ENCODE measurements at regions not wholly inside any gene's neighbourhood (a gene's known extent, or its start where the extent isn't known, plus 50 kb on each side); places are given as distances from the start of the nearest gene placed in this dataset.

DNA sequence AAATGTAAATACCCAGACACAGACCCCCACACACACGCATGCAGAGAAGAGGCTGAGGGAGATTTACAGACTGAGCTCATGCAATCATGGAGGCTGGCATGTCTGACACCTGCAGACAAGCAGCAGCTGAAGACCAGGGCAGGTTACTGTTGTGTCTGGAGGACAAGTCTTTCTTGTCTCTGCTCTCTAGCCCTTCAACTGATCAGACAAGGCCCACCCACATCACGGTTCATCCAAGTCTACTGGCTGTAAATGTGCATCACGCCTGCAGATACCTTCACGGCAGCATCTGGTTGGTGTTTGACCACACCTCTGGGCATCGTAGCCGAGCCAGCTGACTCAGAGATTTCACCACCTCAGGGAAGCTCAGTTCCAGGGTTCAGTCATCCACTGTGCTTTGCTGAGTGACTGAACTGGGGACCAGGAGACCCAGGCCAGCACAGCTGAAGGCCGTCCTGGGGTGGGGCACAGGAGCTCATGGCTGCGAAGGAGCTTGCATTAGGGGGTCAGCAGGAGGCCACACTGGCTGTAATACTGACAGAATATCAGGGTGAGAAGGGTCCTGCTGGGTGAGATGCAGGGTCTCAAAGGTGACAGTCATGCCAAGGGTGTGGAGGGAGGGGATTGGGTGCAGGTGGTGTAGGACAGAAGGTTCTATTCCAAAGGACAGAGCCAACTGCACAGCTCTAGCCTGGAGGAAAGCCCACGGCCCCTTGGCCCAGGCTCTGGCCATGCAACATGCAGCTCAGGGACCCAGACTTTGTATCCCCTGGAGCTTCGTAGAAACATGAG lies 304.9 kb downstream of the BRD1 start:
- Histone ChIP-seq H3K27me3 (replicated peaks; ENCODE audit: insufficient read depth, low read length) (no peaks in the 10 kb centered on the region), H3K4me3 (ENCODE audit: low read length) (no peak overlapping the region), H3K27ac (ENCODE audit: low read length) (no peak overlapping the region), H3K36me3 (replicated peaks; ENCODE audit: insufficient read depth, low read length) (no peaks in the 10 kb centered on the region), H4K20me1 (ENCODE audit: insufficient read depth, low read length) (no peaks in the 10 kb centered on the region), H3K4me2 (ENCODE audit: low read depth, low read length) (no peak overlapping the region), H3K9ac (ENCODE audit: low read length) (no peak overlapping the region), H3K9me3 (replicated peaks; ENCODE audit: insufficient read depth, low read length) (no peaks in the 10 kb centered on the region), H2AFZ (ENCODE audit: low read length) (no peak overlapping the region), H3K79me2 (ENCODE audit: low read length) (no peaks in the 10 kb centered on the region; the same call in 1 of the 2 replicates), H3F3A (ENCODE audit: insufficient read depth, low read length) (no peaks in the 10 kb centered on the region), H3K4me1 (ENCODE audit: low read length) (no peaks in the 10 kb centered on the region), H3K9me2 (replicated peaks; ENCODE audit: insufficient read depth, low read length) (no peaks in the 10 kb centered on the region)
- no peak for DNase-seq
- TF ChIP-seq EZH2phosphoT487 (IDR thresholded peaks at IDR 0.05; ENCODE audit: low read length) (no peak), EZH2 (optimal IDR thresholded peaks at IDR 0.05; ENCODE audit: low read depth, low read length) (no peak)
- TF ChIP-seq, protein P1, sequence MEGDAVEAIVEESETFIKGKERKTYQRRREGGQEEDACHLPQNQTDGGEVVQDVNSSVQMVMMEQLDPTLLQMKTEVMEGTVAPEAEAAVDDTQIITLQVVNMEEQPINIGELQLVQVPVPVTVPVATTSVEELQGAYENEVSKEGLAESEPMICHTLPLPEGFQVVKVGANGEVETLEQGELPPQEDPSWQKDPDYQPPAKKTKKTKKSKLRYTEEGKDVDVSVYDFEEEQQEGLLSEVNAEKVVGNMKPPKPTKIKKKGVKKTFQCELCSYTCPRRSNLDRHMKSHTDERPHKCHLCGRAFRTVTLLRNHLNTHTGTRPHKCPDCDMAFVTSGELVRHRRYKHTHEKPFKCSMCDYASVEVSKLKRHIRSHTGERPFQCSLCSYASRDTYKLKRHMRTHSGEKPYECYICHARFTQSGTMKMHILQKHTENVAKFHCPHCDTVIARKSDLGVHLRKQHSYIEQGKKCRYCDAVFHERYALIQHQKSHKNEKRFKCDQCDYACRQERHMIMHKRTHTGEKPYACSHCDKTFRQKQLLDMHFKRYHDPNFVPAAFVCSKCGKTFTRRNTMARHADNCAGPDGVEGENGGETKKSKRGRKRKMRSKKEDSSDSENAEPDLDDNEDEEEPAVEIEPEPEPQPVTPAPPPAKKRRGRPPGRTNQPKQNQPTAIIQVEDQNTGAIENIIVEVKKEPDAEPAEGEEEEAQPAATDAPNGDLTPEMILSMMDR (IDR thresholded peaks at IDR 0.05; ENCODE audit: low read length), result no peak

DNA sequence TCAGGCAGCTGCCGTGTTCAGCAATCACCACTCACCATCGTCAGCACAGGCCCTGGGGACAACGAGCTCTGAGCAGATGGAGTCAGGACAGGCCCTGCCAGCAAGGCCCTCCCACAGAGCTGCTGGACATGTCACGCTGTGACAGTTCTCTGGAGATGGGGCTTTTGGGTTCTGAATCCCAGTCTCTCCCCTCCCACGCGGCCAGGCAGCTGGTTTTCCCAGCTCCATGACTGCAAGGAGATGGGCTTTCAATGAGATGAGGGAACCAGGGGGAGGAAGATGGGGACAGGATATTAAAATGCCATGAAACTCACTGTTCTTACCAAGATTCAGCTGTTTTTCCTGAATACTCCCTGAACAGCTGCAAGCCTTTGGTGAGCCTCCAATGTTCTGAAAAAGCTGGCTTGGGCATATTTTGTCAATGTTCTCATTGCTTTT lies 305.9 kb downstream of the BRD1 start:
- TF ChIP-seq EZH2 (optimal IDR thresholded peaks at IDR 0.05; ENCODE audit: low read depth, low read length) (no peak), EZH2phosphoT487 (IDR thresholded peaks at IDR 0.05; ENCODE audit: low read length) (no peak)
- TF ChIP-seq, protein P1 (IDR thresholded peaks at IDR 0.05; ENCODE audit: low read length), result no peak
- H3K79me2 ChIP-seq (ENCODE audit: low read length), result no peaks in the 10 kb centered on the region
- no peak overlapping the region for H3K4me2 ChIP-seq (ENCODE audit: low read depth, low read length)
- no peaks in the 10 kb centered on the region for H3K27me3 ChIP-seq (replicated peaks; ENCODE audit: insufficient read depth, low read length)
- no peak for DNase-seq
- H3K4me1 ChIP-seq (ENCODE audit: low read length), result no peaks in the 10 kb centered on the region
- H3K9me3 ChIP-seq (replicated peaks; ENCODE audit: insufficient read depth, low read length), result no peaks in the 10 kb centered on the region
- no peaks in the 10 kb centered on the region for H3K36me3 ChIP-seq (replicated peaks; ENCODE audit: insufficient read depth, low read length)
- no peak overlapping the region for H3K9ac ChIP-seq (ENCODE audit: low read length)
- H3F3A ChIP-seq (ENCODE audit: insufficient read depth, low read length), result no peaks in the 10 kb centered on the region
- H4K20me1 ChIP-seq (ENCODE audit: insufficient read depth, low read length), result no peaks in the 10 kb centered on the region
- no peak overlapping the region for H2AFZ ChIP-seq (ENCODE audit: low read length)
- no peak overlapping the region for H3K4me3 ChIP-seq (ENCODE audit: low read length)
- H3K9me2 ChIP-seq (replicated peaks; ENCODE audit: insufficient read depth, low read length), result no peaks in the 10 kb centered on the region
- H3K27ac ChIP-seq (ENCODE audit: low read length), result no peak overlapping the region

DNA sequence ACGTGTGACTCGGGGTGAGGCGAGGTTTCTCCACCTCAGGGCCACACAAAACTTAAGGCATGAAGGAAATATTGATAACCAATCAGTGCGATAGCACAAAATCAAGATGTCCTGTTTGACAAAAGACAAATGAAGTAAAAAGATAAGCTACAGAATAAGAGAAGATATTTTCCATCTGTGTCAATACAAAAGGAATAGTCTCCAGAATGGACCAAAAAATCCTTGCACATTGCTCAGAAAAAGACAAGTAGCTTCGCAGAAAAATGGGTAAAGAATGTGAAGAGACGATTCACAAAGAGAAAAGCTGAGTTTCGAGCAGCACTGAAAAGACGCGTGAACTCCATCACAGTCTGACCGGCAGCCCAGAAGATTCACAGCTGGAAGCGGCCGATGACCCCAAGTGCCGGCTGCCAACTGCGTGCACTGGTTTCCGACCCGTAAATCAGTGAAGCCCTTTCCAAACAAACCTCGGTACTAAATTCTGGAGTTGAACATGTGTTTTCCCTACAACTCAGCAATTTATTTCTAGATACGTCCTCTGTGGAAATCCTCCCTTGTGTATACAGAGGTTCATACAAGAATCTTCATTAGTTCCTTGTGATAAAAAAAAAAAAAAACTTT lies 308.4 kb downstream of the BRD1 start:
- H3K36me3 ChIP-seq (replicated peaks; ENCODE audit: insufficient read depth, low read length), result no peaks in the 10 kb centered on the region
- no peaks in the 10 kb centered on the region for H3K27me3 ChIP-seq (replicated peaks; ENCODE audit: insufficient read depth, low read length)
- no peak overlapping the region for H3K9ac ChIP-seq (ENCODE audit: low read length)
- TF ChIP-seq EZH2 (optimal IDR thresholded peaks at IDR 0.05; ENCODE audit: low read depth, low read length) (no peak), EZH2phosphoT487 (IDR thresholded peaks at IDR 0.05; ENCODE audit: low read length) (no peak)
- TF ChIP-seq, protein P1 (IDR thresholded peaks at IDR 0.05; ENCODE audit: low read length), result no peak
- H3K27ac ChIP-seq (ENCODE audit: low read length), result no peak overlapping the region
- H3K79me2 ChIP-seq (ENCODE audit: low read length), result no peaks in the 10 kb centered on the region
- H3F3A ChIP-seq (ENCODE audit: insufficient read depth, low read length), result no peaks in the 10 kb centered on the region
- H3K4me2 ChIP-seq (ENCODE audit: low read depth, low read length), result no peak overlapping the region
- H4K20me1 ChIP-seq (ENCODE audit: insufficient read depth, low read length), result no peaks in the 10 kb centered on the region
- no peak overlapping the region for H3K4me3 ChIP-seq (ENCODE audit: low read length)
- H2AFZ ChIP-seq (ENCODE audit: low read length), result no peak overlapping the region
- DNase-seq, result no peak
- no peaks in the 10 kb centered on the region for H3K9me3 ChIP-seq (replicated peaks; ENCODE audit: insufficient read depth, low read length)
- no peaks in the 10 kb centered on the region for H3K4me1 ChIP-seq (ENCODE audit: low read length)
- H3K9me2 ChIP-seq (replicated peaks; ENCODE audit: insufficient read depth, low read length), result no peaks in the 10 kb centered on the region

Measured in MM.1S (cell line).